Heart left ventricle (tissue), 16 donors: ENCODE measurements at regions not wholly inside any gene's neighbourhood (a gene's known extent, or its start where the extent isn't known, plus 50 kb on each side); places are given as distances from the start of the nearest gene placed in this dataset.

Source experiments
- ATAC-seq, 4 donors: fragments of 200-7000 bp; cut with Tn5 transposase; one replicate each; pipeline ENCODE4 v1.9.1; 2020 to 2022; ENCODE audit warnings: moderate library complexity in 4 of 4, mild to moderate bottlenecking in 3 of 4, moderate number of reproducible peaks in 1 of 4
- DNase-seq, 5 donors: peaks; one replicate each; pipeline ENCODE4 v3.0.0-alpha.2; 2020
- H3K27ac ChIP-seq, 12 donors: fragments of 200-600 bp; sonication (generic) in 4 of 12; one replicate each; pipeline versions ENCODE4 v1.5.0 to v1.8.0; 2016 to 2022; ENCODE audit warnings: mild to moderate bottlenecking in 2 of 12
- H3K27me3 ChIP-seq, 9 donors: fragments of 200-600 bp; sonication (generic) in 2 of 9; one replicate each; pipeline versions ENCODE4 v1.5.1 to v1.8.0; 2016 to 2022; ENCODE audit warnings: mild to moderate bottlenecking in 3 of 9
- H3K36me3 ChIP-seq, 9 donors: fragments of 200-600 bp; sonication (generic) in 2 of 9; one replicate each; pipeline versions ENCODE4 v1.5.0 to v1.8.0; 2018 to 2022; ENCODE audit warnings: mild to moderate bottlenecking in 2 of 9
- H3K4me1 ChIP-seq, 12 donors: fragments of 200-600 bp; sonication (generic) in 4 of 12; one replicate each; pipeline versions ENCODE4 v1.5.0 to v1.8.0; 2016 to 2022; ENCODE audit warnings: mild to moderate bottlenecking in 3 of 12
- H3K4me3 ChIP-seq, 12 donors: fragments of 200-600 bp; sonication (generic) in 4 of 12; one replicate each; pipeline versions ENCODE4 v1.5.0 to v1.8.0; 2017 to 2022; ENCODE audit warnings: mild to moderate bottlenecking in 9 of 12, moderate library complexity in 4 of 12
- H3K9me3 ChIP-seq, 12 donors: fragments of 200-600 bp; sonication (generic) in 4 of 12; one replicate each; pipeline versions ENCODE4 v1.5.0 to v1.8.0; 2016 to 2022; ENCODE audit warnings: mild to moderate bottlenecking in 1 of 12
- POLR2A ChIP-seq, 2 donors: fragments of 450-650 bp; IDR thresholded peaks; one replicate each; pipeline ENCODE4 v1.6.1; 2017; ENCODE audit warnings: antibody characterized with exemption in 2 of 2, mild to moderate bottlenecking in 2 of 2, moderate library complexity in 2 of 2
- WGBS, 4 donors: extraction: QIAGEN DNeasy Blood & Tissue Kit in 2 of 4; methylation state at CpG; one replicate each; pipeline versions ENCODE4 v1.1.5 to v1.1.7; 2013 to 2018; 5-methylcytosine and 5-hydroxymethylcytosine counted together
- intact Hi-C, 10 donors: fragments of 100-400 bp; cut with DNase I; formaldehyde crosslinking; loops; one replicate each; pipeline versions ENCODE4 v1.11.1 to v1.14.2; 2022
- TF ChIP-seq, protein P1 (sequence below), 12 donors: fragments of 200-600 bp; sonication (generic) in 4 of 12; IDR thresholded peaks; one replicate each; pipeline versions ENCODE4 v1.5.0 to v1.8.0; 2018 to 2022; ENCODE audit warnings: antibody characterized with exemption in 12 of 12, mild to moderate bottlenecking in 5 of 12
- donor health status: ischemic (EF 13 %, LVEDD 7.1; RV severe dilation, severe dysfunction).
- donor health status: healthy with polysubstance abuse.
- donor health status: DM: no; HTN: yes; CAD: no.
- donor health status: DM: no; HTN: no; CAD: no.
- donor health status: ischemic (EF 25% LVEDD 6.9; RV normal size, moderate dysfunction).
- donor health status: ischemic (EF 25% LVEDD 5.7; RV mildly dilated, moderate dysfunction).
- donor health status: healthy.
- donor health status: DM: yes; HTN: yes; CAD: no.
- donor health status: ischemic (EF 35%, LVEDD 5.7; RV mildly dilated, moderate dysfunction).
- donor health status: nonischemic (EF 11% LVEDD 7.7; RV severe dilation, severe dysfunction).
- donor health status: DM: yes; HTN: yes; CAD: no.
- donor health status: PGD.
- donor health status: ischemic (EF 29% LVEDD 5.4; RV normal size, mild dysfunction).
- donor health status: nonischemic (EF 23%, LVEDD 6.1; RV moderate dilation, normal function).

GRCh38 chr4:81531410-81531809 is 59.7 kb upstream of the RASGEF1B start:
- Histone ChIP-seq H3K36me3 (no peaks in the 10 kb centered on the region), H3K27ac (no peak overlapping the region), H3K9me3 (peaks cover 0 to 19% (median 0%) of the 10 kb centered on the region in 12 donors), H3K27me3 (no peaks in the 10 kb centered on the region), H3K4me3 (no peak overlapping the region), H3K4me1 (peaks cover 0 to 4% (median 0%) of the 10 kb centered on the region in 12 donors)
- ATAC-seq, result no peak
- WGBS, 4 donors, result 54 to 68% (median 58%) methylated on average over 2 of the region's 2 CpGs
- intact Hi-C loops, result no loop called here
- no peak for DNase-seq
- TF ChIP-seq, protein P1, sequence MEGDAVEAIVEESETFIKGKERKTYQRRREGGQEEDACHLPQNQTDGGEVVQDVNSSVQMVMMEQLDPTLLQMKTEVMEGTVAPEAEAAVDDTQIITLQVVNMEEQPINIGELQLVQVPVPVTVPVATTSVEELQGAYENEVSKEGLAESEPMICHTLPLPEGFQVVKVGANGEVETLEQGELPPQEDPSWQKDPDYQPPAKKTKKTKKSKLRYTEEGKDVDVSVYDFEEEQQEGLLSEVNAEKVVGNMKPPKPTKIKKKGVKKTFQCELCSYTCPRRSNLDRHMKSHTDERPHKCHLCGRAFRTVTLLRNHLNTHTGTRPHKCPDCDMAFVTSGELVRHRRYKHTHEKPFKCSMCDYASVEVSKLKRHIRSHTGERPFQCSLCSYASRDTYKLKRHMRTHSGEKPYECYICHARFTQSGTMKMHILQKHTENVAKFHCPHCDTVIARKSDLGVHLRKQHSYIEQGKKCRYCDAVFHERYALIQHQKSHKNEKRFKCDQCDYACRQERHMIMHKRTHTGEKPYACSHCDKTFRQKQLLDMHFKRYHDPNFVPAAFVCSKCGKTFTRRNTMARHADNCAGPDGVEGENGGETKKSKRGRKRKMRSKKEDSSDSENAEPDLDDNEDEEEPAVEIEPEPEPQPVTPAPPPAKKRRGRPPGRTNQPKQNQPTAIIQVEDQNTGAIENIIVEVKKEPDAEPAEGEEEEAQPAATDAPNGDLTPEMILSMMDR (IDR thresholded peaks at IDR 0.05), result no peak
- TF ChIP-seq POLR2A (IDR thresholded peaks at IDR 0.05), result no peak

- TF ChIP-seq, protein P1 (IDR thresholded peaks at IDR 0.05), result no peak
- no peak for TF ChIP-seq POLR2A (IDR thresholded peaks at IDR 0.05)
- Histone ChIP-seq H3K27me3 (no peaks in the 10 kb centered on the region), H3K4me1 (peaks cover 0 to 4% (median 0%) of the 10 kb centered on the region in 12 donors), H3K27ac (no peak overlapping the region), H3K4me3 (no peak overlapping the region), H3K9me3 (peaks cover 0 to 19% (median 0%) of the 10 kb centered on the region in 12 donors), H3K36me3 (no peaks in the 10 kb centered on the region)
- DNase-seq (no peak), ATAC-seq (no peak)
- WGBS, 4 donors, result 81 to 99% (median 97%) methylated on average over 3 of the region's 3 CpGs
- intact Hi-C loops, result no loop called here
Observed at GRCh38 chr4:81528979-81529378, 57.3 kb upstream of the RASGEF1B start.

GRCh38 chr4:81528200-81528599 is 56.5 kb upstream of the RASGEF1B start:
- H3K9me3 ChIP-seq, result peaks cover 0 to 19% (median 0%) of the 10 kb centered on the region in 12 donors
- no peaks in the 10 kb centered on the region for H3K27me3 ChIP-seq
- DNase-seq (no peak), ATAC-seq (peak in 1 of 4 donors; percentile 40)
- no peak for TF ChIP-seq POLR2A (IDR thresholded peaks at IDR 0.05)
- TF ChIP-seq, protein P1 (IDR thresholded peaks at IDR 0.05), result no peak
- 87 to 100% (median 92%) methylated on average over 2 of the region's 2 CpGs for WGBS, 4 donors
- peaks cover 0 to 4% (median 0%) of the 10 kb centered on the region in 12 donors for H3K4me1 ChIP-seq
- no peak overlapping the region for H3K4me3 ChIP-seq
- no peaks in the 10 kb centered on the region for H3K36me3 ChIP-seq
- intact Hi-C loops, result no loop called here
- H3K27ac ChIP-seq, result no peak overlapping the region

DNA sequence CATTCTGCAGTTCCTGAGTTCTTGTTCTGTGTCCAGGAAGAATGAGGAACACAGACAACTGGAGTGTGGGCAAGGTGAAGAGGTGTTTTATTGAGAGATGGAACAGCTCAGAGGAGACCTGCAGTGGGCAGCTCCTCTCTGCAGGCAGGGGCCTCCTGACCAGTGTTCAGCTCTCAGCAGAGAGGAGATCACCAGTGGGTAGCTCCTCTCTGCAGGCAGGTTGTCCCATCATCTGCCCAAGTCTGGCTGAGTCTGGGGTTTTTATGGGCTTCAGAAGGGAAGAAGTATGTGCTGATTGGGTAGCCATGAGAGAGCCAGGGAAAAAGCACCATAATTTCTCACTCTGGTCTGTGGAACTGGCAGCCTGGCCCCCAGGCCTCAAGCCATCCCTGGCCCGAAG is 56.0 kb upstream of the RASGEF1B start:
- intact Hi-C loops, result no loop called here
- no peak for TF ChIP-seq POLR2A (IDR thresholded peaks at IDR 0.05)
- TF ChIP-seq, protein P1 (IDR thresholded peaks at IDR 0.05), result no peak
- H3K4me3 ChIP-seq, result no peak overlapping the region
- no peak for ATAC-seq
- H3K27me3 ChIP-seq, result no peaks in the 10 kb centered on the region
- DNase-seq, result no peak
- peaks cover 0 to 4% (median 0%) of the 10 kb centered on the region in 12 donors for H3K4me1 ChIP-seq
- H3K27ac ChIP-seq, result no peak overlapping the region
- peaks cover 0 to 19% (median 0%) of the 10 kb centered on the region in 12 donors for H3K9me3 ChIP-seq
- no peaks in the 10 kb centered on the region for H3K36me3 ChIP-seq
- 80 to 100% (median 93%) methylated on average over 1 of the region's 1 CpG; no CpG with 5 or more reads in 1 of the 4 donors for WGBS, 4 donors
